IMR-90 (cell line): ENCODE measurements at regions not wholly inside any gene's neighbourhood (a gene's known extent, or its start where the extent isn't known, plus 50 kb on each side); places are given as distances from the start of the nearest gene placed in this dataset.

Experiments used
- ATAC-seq: fragments of 200-7000 bp; cut with Tn5 transposase; 2 replicates; pipeline ENCODE4 v1.9.1; 2020; ENCODE audit warnings: low read depth, mild to moderate bottlenecking, moderate library complexity
- BruUV-seq: library from RNA; stranded (reverse); fragments of 400-500 nt; replicated peaks from 2 replicates; lab custom pipeline; 2021; lab: Mats Ljungman, UMichigan
- CTCF ChIA-PET: fragments of 300-600 bp; formaldehyde crosslinking; extraction: SDS; loops from one replicate; lab custom pipeline; 2021; ENCODE audit warnings: antibody characterized with exemption; lab: Yijun Ruan, JAX
- POLR2A ChIA-PET: fragments of 300-600 bp; sonication (Branson Sonifier 250); formaldehyde crosslinking; loops from one replicate; lab custom pipeline; 2022; ENCODE audit warnings: antibody characterized with exemption; ENCODE audit not compliant: unreplicated experiment; lab: Charles Lee
- DNase-seq: peaks from one replicate; pipeline ENCODE4 v3.0.0; 2013
- H2AFZ ChIP-seq: replicated peaks from 2 replicates; pipeline ENCODE3; 2013; ENCODE audit warnings: low read length, mild to moderate bottlenecking; ENCODE audit not compliant: poor library complexity
- H2AK5ac ChIP-seq: 2 replicates; pipeline ENCODE4 v1.6.1; 2013; ENCODE audit warnings: low read depth, low read length, inconsistent platforms
- H2AK9ac ChIP-seq: replicated peaks from 2 replicates; pipeline ENCODE3; 2013; ENCODE audit warnings: mild to moderate bottlenecking, low read depth, low read length, moderate library complexity; ENCODE audit not compliant: poor library complexity
- H2BK120ac ChIP-seq: 2 replicates; pipeline ENCODE4 v1.6.1; 2013; ENCODE audit warnings: low read depth, low read length, inconsistent platforms
- H2BK15ac ChIP-seq: 3 replicates; pipeline ENCODE4 v1.6.1; 2013; ENCODE audit warnings: low read depth, low read length, inconsistent platforms
- H2BK20ac ChIP-seq: 2 replicates; pipeline ENCODE4 v1.6.1; 2013; ENCODE audit warnings: low read depth, mild to moderate bottlenecking, inconsistent platforms, low read length, moderate library complexity
- H2BK5ac ChIP-seq: 2 replicates; pipeline ENCODE4 v1.6.1; 2013; ENCODE audit warnings: mild to moderate bottlenecking, low read depth, low read length, inconsistent platforms; ENCODE audit not compliant: poor library complexity, severe bottlenecking
- H3K14ac ChIP-seq: replicated peaks from 2 replicates; pipeline ENCODE4 v1.6.1; 2013; ENCODE audit warnings: low read depth, low read length, inconsistent platforms
- H3K18ac ChIP-seq: 2 replicates; pipeline ENCODE4 v1.6.1; 2013; ENCODE audit warnings: low read depth, low read length, control low read depth
- H3K23ac ChIP-seq: 2 replicates; pipeline ENCODE4 v1.6.1; 2013; ENCODE audit warnings: low read depth, low read length, inconsistent platforms
- H3K27ac ChIP-seq: 2 replicates; pipeline ENCODE4 v1.5.1; 2013; ENCODE audit warnings: mild to moderate bottlenecking, control low read depth, low read length; ENCODE audit not compliant: insufficient read depth
- H3K27me3 ChIP-seq: 2 replicates; pipeline ENCODE4 v1.6.1; 2013; ENCODE audit warnings: low read length; ENCODE audit not compliant: control insufficient read depth, insufficient read depth
- H3K36me3 ChIP-seq: 2 replicates; pipeline ENCODE4 v1.6.1; 2013; ENCODE audit warnings: low read length, mixed read lengths; ENCODE audit not compliant: control insufficient read depth, insufficient read depth
- H3K4ac ChIP-seq: 2 replicates; pipeline ENCODE4 v1.6.1; 2013; ENCODE audit warnings: low read depth, low read length, inconsistent platforms
- H3K4me1 ChIP-seq: 2 replicates; pipeline ENCODE4 v1.6.1; 2013; ENCODE audit warnings: low read length, mixed read lengths; ENCODE audit not compliant: control insufficient read depth, insufficient read depth
- H3K4me2 ChIP-seq: 2 replicates; pipeline ENCODE4 v1.6.1; 2013; ENCODE audit warnings: low read depth, mild to moderate bottlenecking, control low read depth, low read length, moderate library complexity
- H3K4me3 ChIP-seq: 2 replicates; pipeline ENCODE4 v1.5.1; 2013; ENCODE audit warnings: low read depth, mild to moderate bottlenecking, control low read depth, low read length, moderate library complexity; ENCODE audit not compliant: insufficient read depth
- H3K56ac ChIP-seq: 2 replicates; pipeline ENCODE4 v1.6.1; 2013; ENCODE audit warnings: low read length, inconsistent platforms; ENCODE audit not compliant: insufficient read depth; ENCODE audit errors: extremely low read depth
- H3K79me1 ChIP-seq, 2 experiments: 2 replicates each; pipeline ENCODE4 v1.6.1; 2013; ENCODE audit warnings: low read length in 2 of 2, inconsistent platforms in 1 of 2, low read depth in 1 of 2
- H3K9ac ChIP-seq: 2 replicates; pipeline ENCODE4 v1.6.1; 2013; ENCODE audit warnings: low read depth, low read length, control low read depth
- H3K9me1 ChIP-seq: 2 replicates; pipeline ENCODE4 v1.6.1; 2013; ENCODE audit warnings: low read length, inconsistent platforms; ENCODE audit not compliant: insufficient read depth
- H3K9me3 ChIP-seq: 2 replicates; pipeline ENCODE4 v1.6.1; 2013; ENCODE audit warnings: low read length; ENCODE audit not compliant: control insufficient read depth, insufficient read depth
- H4K20me1 ChIP-seq: 2 replicates; pipeline ENCODE4 v1.6.1; 2013; ENCODE audit warnings: low read length, inconsistent platforms; ENCODE audit not compliant: insufficient read depth
- H4K5ac ChIP-seq: 2 replicates; pipeline ENCODE4 v1.6.1; 2013; ENCODE audit warnings: mild to moderate bottlenecking, low read depth, low read length, control low read depth
- H4K8ac ChIP-seq, 2 experiments: 2 replicates each; pipeline ENCODE4 v1.6.1; 2013; ENCODE audit warnings: low read depth in 2 of 2, low read length in 2 of 2, control low read depth in 1 of 2, inconsistent platforms in 1 of 2
- H4K91ac ChIP-seq: 2 replicates; pipeline ENCODE4 v1.6.1; 2013; ENCODE audit warnings: low read depth, low read length, inconsistent platforms; ENCODE audit not compliant: insufficient read depth
- BHLHE40 ChIP-seq: fragments of 150-350 bp; IDR thresholded peaks from 2 replicates; pipeline ENCODE4 v1.6.1; 2016; ENCODE audit warnings: mild to moderate bottlenecking, low read depth, low read length
- CEBPB ChIP-seq: IDR thresholded peaks from 2 replicates; pipeline ENCODE4 v1.6.1; 2012; ENCODE audit warnings: low read depth, low read length, improper control_type of control experiment
- CTCF ChIP-seq: conservative IDR thresholded peaks from 2 replicates; pipeline ENCODE4 v1.5.1; 2012; ENCODE audit warnings: mild to moderate bottlenecking, low read depth, low read length, improper control_type of control experiment
- MAZ ChIP-seq: IDR thresholded peaks from 2 replicates; pipeline ENCODE4 v1.6.1; 2012; ENCODE audit warnings: low read depth, mild to moderate bottlenecking, low read length, improper control_type of control experiment, moderate library complexity, borderline replicate concordance
- MXI1 ChIP-seq: IDR thresholded peaks from 2 replicates; pipeline ENCODE4 v1.6.1; 2012; ENCODE audit warnings: low read depth, mild to moderate bottlenecking, low read length, moderate library complexity, borderline replicate concordance
- POLR2A ChIP-seq: IDR thresholded peaks from 2 replicates; pipeline ENCODE4 v1.6.1; 2012; ENCODE audit warnings: mild to moderate bottlenecking, low read depth, low read length
- RAD21 ChIP-seq: IDR thresholded peaks from 2 replicates; pipeline ENCODE4 v1.6.1; 2012; ENCODE audit warnings: low read length, improper control_type of control experiment
- RCOR1 ChIP-seq: IDR thresholded peaks from 2 replicates; pipeline ENCODE4 v1.6.1; 2012; ENCODE audit warnings: mild to moderate bottlenecking, low read length, improper control_type of control experiment; ENCODE audit not compliant: insufficient replicate concordance
- SMC3 ChIP-seq: fragments of 150-350 bp; IDR thresholded peaks from 2 replicates; pipeline ENCODE4 v1.6.1; 2016; ENCODE audit warnings: low read depth, mild to moderate bottlenecking, antibody characterized with exemption, low read length, moderate library complexity
- USF2 ChIP-seq: fragments of 150-350 bp; IDR thresholded peaks from 2 replicates; pipeline ENCODE4 v1.6.1; 2017; ENCODE audit warnings: mild to moderate bottlenecking, antibody characterized with exemption, low read length, low read depth
- WGBS, 2 experiments: methylation state at CpG; one replicate each; pipeline versions ENCODE4 v1.1.5 to v1.1.7; 2013; ENCODE audit warnings: missing lambda C conversion rate in 2 of 2; ENCODE audit not compliant: insufficient read length in 1 of 2; ENCODE audit errors: extremely low coverage in 2 of 2; 5-methylcytosine and 5-hydroxymethylcytosine counted together
- dilution Hi-C: fragments of 300-500 bp; cut with HindIII; formaldehyde crosslinking; loops from one replicate; pipeline ENCODE4 v1.14.3; 2018; ENCODE audit warnings: low sequenced_read_pairs; ENCODE audit not compliant: unreplicated experiment
- in situ Hi-C: fragments of 300-500 bp; cut with MboI; formaldehyde crosslinking; loops from 3 replicates; pipeline ENCODE4 v1.14.3; 2019; ENCODE audit warnings: low sequenced_read_pairs, inconsistent platforms, mixed read lengths
- intact Hi-C: fragments of 100-400 bp; cut with micrococcal nuclease; formaldehyde crosslinking; loops from 2 replicates; pipeline ENCODE4 v1.10.0; 2022

GRCh38 chr13:77422724-77423123, 95.8 kb upstream of the MYCBP2 start:
- no peaks in the 10 kb centered on the region for H3K4me1 ChIP-seq
- intact Hi-C loops: no loop called here

More at GRCh38 chr13:77422724-77423123, 95.8 kb upstream of the MYCBP2 start:
- H2BK5ac ChIP-seq: no peak overlapping the region
- no peak overlapping the region for H3K56ac ChIP-seq
- in situ Hi-C loops: no loop called here
- H2AFZ ChIP-seq: no peak overlapping the region
- no CpG with 5 or more reads among the region's 2 CpGs for WGBS, 2 experiments
- ChIA-PET POLR2A (no interaction called here), CTCF (no interaction called here)
- H3K9ac ChIP-seq: no peak overlapping the region
- H4K8ac ChIP-seq: no peak overlapping the region
- no peak overlapping the region for H3K18ac ChIP-seq
- H3K4me2 ChIP-seq: no peak overlapping the region
- no peak overlapping the region for H3K23ac ChIP-seq
- no peak overlapping the region for H4K5ac ChIP-seq
- no peaks in the 10 kb centered on the region for H3K79me1 ChIP-seq
- no peak overlapping the region for H4K91ac ChIP-seq
- BruUV-seq: no TSS peak
- H3K9me3 ChIP-seq: no peaks in the 10 kb centered on the region
- no peaks in the 10 kb centered on the region for H3K9me1 ChIP-seq
- no peak overlapping the region for H3K14ac ChIP-seq
- H2BK20ac ChIP-seq: no peak overlapping the region
- no peak overlapping the region for H2AK9ac ChIP-seq
- dilution Hi-C loops: no loop called here
- TF ChIP-seq MXI1: no peak
- no peak for TF ChIP-seq USF2
- TF ChIP-seq CEBPB: no peak
- no peak for TF ChIP-seq MAZ
- no peak for TF ChIP-seq CTCF
- no peak for TF ChIP-seq RCOR1
- TF ChIP-seq POLR2A: no peak
- TF ChIP-seq BHLHE40: no peak
- TF ChIP-seq RAD21: no peak
- TF ChIP-seq SMC3: no peak
- no peak overlapping the region for H2AK5ac ChIP-seq
- DNase-seq: no peak
- ATAC-seq: no peak
- H2BK15ac ChIP-seq: no peak overlapping the region
- H3K4me3 ChIP-seq: no peak overlapping the region
- H3K36me3 ChIP-seq: no peaks in the 10 kb centered on the region
- no peak overlapping the region for H3K4ac ChIP-seq
- H4K20me1 ChIP-seq: no peaks in the 10 kb centered on the region
- no peak overlapping the region for H2BK120ac ChIP-seq
- peaks cover 1% of the 10 kb centered on the region; the same call in 1 of the 2 replicates for H3K27me3 ChIP-seq
- H3K27ac ChIP-seq: no peak overlapping the region
